GM20431 (cell line): ENCODE measurements at regions not wholly inside any gene's neighbourhood (a gene's known extent, or its start where the extent isn't known, plus 50 kb on each side); places are given as distances from the start of the nearest gene placed in this dataset.
"Not testable (repeated sequence)": the region's sequence is repeated elsewhere in the genome, so short reads cannot be mapped to it uniquely, and the experiment has no call there.

Source experiments
- in situ Hi-C: fragments of 300-500 bp; cut with MseI, MboI; formaldehyde crosslinking; loops from one replicate; pipeline ENCODE4 v1.15.0; 2020; ENCODE audit warnings: low sequenced_read_pairs; ENCODE audit not compliant: unreplicated experiment

DNA sequence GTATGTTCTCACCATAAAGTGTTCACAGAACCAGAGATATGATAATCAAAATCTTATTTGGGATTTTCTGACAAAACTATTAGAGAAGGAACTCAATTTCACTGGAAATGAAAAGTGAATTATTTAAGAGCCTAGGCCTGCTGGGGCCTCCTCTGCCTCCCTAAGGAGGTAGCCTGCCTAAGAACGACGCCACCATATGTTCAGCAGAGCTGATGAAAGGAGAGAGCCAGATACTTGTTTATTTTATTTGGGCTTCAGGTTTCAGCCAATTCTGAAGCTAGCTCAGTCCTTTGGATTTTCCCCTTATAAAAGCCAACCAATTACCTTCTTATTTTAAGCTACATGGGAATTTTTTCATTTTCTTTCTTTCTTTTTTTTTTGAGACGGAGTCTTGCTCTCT lies 433.1 kb upstream of the MAP2 start:
- in situ Hi-C loops: no loop called here

GRCh38 chr2:208999911-209000310 lies 423.9 kb upstream of the MAP2 start:
- in situ Hi-C loops: no loop called here

GRCh38 chr2:209002054-209002453 lies 421.8 kb upstream of the MAP2 start:
- in situ Hi-C loops: no loop called here

DNA sequence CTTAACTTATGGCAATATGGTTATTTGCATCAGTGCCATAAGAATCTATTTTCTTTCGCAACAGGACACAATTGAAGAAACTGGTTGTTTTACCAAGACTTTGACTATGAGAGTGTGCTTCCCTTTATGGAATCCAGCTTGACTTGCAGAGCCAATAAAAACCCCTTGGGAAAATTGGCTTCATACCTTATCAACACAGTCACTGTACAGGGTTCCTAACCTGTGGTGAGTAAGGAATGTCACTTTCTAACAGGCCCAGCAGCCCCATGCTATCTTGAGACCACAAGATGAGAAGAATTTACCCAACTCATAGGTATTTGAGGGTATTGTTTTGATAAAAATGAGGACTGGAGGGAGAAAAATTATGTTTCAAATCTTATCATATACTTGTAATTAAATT lies 418.5 kb upstream of the MAP2 start:
- in situ Hi-C loops: no loop called here

- in situ Hi-C loops: no loop called here
These were observed 415.1 kb upstream of the MAP2 start for GRCh38 chr2:209008636-209009287.

GRCh38 chr2:209018633-209019032 lies 405.2 kb upstream of the MAP2 start:
- in situ Hi-C loops: not testable (repeated sequence)

- in situ Hi-C loops: no loop called here
These were observed 394.6 kb upstream of the MAP2 start for GRCh38 chr2:209029249-209029648.

DNA sequence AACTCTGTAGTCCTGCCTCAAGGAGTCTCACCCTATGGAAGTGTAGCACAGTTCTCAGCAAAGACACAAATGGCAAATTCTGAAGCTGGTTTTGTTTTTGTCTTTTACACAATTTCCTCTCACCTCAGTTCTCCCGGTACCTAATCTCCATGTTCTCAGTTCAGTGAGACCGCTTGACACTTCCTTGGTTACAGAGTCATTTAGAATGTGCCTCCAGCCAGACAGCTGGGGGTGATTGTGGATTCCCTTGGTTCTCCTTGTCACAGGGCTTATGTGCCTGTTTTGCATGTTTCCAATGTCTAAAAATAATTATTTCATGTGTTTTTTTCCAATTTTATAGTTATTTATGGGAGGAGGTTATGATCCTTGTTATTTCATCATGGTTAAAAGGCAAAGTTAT lies 379.5 kb upstream of the MAP2 start:
- in situ Hi-C loops: no loop called here

DNA sequence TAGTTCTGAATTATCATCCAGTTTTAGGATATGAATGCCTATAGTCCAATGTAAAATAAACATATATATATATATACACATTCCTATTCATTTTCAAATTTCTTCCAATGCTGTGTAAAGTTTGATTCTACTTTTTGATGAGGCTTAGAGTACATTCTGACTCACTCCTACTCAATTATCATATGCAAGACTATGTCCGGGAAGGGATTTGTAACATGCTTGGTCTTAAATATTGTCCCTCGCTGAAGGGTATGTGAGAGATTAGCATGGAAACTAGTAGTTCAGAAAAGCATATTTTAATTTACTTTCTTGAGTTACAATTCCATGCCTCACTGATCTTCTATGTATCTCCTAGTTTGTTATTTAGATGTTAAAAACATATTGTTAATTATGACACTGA lies 377.7 kb upstream of the MAP2 start:
- in situ Hi-C loops: no loop called here

GRCh38 chr2:209049608-209050007 lies 374.2 kb upstream of the MAP2 start:
- in situ Hi-C loops: no loop called here

DNA sequence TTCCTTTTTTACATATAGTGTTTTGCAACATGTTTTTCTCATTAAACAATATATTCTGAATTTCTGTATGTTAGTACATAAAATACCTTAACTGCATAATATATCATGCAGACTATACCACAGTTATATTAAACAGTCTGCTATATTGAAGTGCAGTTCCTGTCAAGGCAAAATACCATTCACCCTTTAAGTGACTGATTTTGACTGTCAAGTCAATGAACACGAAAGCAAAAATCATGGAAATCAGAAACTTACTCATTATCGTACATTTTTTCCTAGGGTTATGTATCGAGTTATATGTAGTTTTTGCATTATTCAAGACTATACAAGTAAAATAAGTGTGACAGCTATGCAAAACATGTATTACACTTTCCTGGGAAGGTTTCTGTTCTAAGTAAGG lies 361.6 kb upstream of the MAP2 start:
- in situ Hi-C loops: no loop called here

DNA sequence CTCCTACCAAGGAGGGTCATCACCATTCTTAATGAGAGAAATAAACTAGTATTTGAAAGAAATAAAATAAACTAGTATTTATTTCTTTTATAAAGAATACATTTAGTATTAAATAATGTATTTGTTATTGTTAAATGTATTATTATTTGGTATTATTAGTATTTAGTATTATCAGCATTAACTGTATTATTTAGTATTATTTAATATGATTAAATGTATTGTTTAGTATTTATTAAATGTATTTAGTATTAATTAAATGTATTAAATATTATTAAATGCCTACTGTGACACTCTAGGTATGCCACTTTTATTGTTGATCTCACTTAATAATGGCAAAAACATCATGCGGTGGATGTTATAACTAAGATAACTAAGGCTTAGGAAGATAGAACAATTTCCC lies 353.6 kb upstream of the MAP2 start:
- in situ Hi-C loops: no loop called here

DNA sequence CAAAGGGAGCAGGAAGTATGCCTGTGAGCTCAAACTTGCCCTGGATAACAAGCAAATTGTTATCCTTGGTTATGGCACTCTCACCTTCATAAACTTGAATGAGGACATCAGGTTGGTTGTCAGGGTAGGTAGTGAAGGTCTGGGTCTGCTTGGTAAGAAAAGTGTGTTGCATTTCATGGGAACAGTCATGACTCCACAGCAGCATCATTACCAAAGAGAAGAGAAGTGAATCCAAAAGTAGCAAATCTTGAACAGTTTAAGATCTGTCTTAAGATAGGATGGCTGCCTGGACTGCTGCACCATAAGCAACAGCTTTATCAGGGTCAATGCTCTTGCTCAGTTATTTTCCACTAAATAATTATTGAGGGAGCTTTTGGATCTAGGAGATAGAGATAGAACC lies 350.7 kb upstream of the MAP2 start:
- in situ Hi-C loops: no loop called here

GRCh38 chr2:209074711-209075110 lies 349.1 kb upstream of the MAP2 start:
- in situ Hi-C loops: no loop called here

GRCh38 chr2:209076151-209076550 lies 347.7 kb upstream of the MAP2 start:
- in situ Hi-C loops: no loop called here

GRCh38 chr2:209086761-209087160 lies 337.1 kb upstream of the MAP2 start:
- in situ Hi-C loops: no loop called here

GRCh38 chr2:209091056-209091455 lies 332.8 kb upstream of the MAP2 start:
- in situ Hi-C loops: no loop called here

DNA sequence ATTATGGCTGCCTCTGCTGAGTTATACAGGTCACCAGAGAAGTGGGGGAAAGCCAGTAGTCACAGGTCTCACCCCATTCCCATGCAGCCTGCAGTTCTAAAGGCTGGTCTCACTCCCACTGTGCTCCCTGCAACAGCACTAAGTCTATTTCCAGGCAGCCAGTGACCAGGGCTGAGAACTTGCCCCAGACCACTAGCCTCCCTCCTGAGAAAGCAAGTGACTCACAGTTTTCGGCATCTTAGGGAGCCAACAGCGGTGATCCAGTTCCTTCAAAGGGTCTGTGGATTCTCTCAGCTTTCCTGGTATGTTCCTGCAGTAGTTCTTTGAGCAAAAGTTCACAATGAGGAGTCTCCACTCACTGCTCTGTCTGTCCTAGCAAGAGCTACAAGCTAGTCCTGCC lies 329.6 kb upstream of the MAP2 start:
- in situ Hi-C loops: no loop called here

DNA sequence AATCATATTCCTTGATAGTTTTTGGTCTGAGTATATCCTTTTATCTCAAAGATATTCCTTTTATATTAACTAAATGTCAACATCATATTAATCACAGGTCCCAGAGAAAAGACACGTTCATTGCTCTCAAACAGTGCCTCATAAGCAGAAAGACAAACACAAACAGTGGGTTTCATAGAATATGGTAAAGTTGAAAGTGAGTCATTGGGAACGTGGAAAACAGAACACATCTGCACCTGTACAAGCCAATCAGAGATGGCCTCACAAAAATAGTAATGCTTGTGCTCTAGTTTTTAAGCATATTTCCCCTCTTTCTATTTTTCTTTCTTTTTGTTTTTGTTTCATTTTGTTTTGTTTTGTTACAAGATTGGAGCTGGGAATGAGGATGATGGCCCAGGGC lies 328.4 kb upstream of the MAP2 start:
- in situ Hi-C loops: no loop called here

- in situ Hi-C loops: no loop called here
These were observed 326.7 kb upstream of the MAP2 start for GRCh38 chr2:209097168-209097567.

GRCh38 chr2:209102319-209102718 lies 321.5 kb upstream of the MAP2 start:
- in situ Hi-C loops: no loop called here

DNA sequence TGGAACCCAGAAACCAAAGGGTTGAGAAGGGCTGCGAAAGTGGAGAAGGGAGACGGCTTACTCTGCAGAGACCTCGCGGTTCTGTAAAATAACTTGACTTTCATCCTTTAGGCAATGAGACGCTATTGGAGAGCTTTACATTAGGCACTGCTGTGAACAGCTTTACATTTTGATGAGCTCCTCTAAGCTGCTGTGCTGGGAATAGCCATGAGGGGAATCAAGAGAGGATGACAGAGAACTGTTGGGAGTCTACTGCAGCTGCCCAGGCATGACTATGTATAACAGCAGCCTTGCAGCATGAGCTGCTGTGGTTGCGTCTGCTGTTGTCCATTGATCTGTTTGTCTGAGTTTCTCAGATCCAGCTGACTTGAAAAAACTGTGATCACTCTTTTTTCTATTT lies 310.8 kb upstream of the MAP2 start:
- in situ Hi-C loops: no loop called here
